C4-2B (cell line): ENCODE measurements at regions not wholly inside any gene's neighbourhood (a gene's known extent, or its start where the extent isn't known, plus 50 kb on each side); places are given as distances from the start of the nearest gene placed in this dataset.
"Not testable (repeated sequence)": the region's sequence is repeated elsewhere in the genome, so short reads cannot be mapped to it uniquely, and the experiment has no call there.

ENCODE experiments used
- H3K27ac ChIP-seq: fragments of 450-650 bp; 2 replicates; pipeline ENCODE4 v1.5.1; 2017
- ZFX ChIP-seq: fragments of 450-650 bp; IDR thresholded peaks from 2 replicates; pipeline ENCODE4 v1.6.1; 2017
- TF ChIP-seq, protein P1 (sequence below): fragments of 450-650 bp; conservative IDR thresholded peaks from 2 replicates; pipeline ENCODE4 v1.5.1; 2017; ENCODE audit warnings: mild to moderate bottlenecking

GRCh38 chr12:19614601-19615383, 175.5 kb downstream of the AEBP2 start:
- TF ChIP-seq ZFX, result no peak
- TF ChIP-seq, protein P1, sequence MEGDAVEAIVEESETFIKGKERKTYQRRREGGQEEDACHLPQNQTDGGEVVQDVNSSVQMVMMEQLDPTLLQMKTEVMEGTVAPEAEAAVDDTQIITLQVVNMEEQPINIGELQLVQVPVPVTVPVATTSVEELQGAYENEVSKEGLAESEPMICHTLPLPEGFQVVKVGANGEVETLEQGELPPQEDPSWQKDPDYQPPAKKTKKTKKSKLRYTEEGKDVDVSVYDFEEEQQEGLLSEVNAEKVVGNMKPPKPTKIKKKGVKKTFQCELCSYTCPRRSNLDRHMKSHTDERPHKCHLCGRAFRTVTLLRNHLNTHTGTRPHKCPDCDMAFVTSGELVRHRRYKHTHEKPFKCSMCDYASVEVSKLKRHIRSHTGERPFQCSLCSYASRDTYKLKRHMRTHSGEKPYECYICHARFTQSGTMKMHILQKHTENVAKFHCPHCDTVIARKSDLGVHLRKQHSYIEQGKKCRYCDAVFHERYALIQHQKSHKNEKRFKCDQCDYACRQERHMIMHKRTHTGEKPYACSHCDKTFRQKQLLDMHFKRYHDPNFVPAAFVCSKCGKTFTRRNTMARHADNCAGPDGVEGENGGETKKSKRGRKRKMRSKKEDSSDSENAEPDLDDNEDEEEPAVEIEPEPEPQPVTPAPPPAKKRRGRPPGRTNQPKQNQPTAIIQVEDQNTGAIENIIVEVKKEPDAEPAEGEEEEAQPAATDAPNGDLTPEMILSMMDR, result no peak
- H3K27ac ChIP-seq, result no peak overlapping the region

GRCh38 chr12:19615384-19615725, 176.1 kb downstream of the AEBP2 start:
- TF ChIP-seq, protein P1, result no peak
- no peak for TF ChIP-seq ZFX
- no peak overlapping the region for H3K27ac ChIP-seq

GRCh38 chr12:19616781-19617180, 177.5 kb downstream of the AEBP2 start:
- TF ChIP-seq ZFX, result no peak
- TF ChIP-seq, protein P1, result no peak

GRCh38 chr12:19620222-19620621, 180.9 kb downstream of the AEBP2 start:
- no peak overlapping the region for H3K27ac ChIP-seq
- TF ChIP-seq, protein P1, result no peak
- TF ChIP-seq ZFX, result no peak

More at GRCh38 chr12:19616781-19617180, 177.5 kb downstream of the AEBP2 start:
- H3K27ac ChIP-seq, result no peak overlapping the region

DNA sequence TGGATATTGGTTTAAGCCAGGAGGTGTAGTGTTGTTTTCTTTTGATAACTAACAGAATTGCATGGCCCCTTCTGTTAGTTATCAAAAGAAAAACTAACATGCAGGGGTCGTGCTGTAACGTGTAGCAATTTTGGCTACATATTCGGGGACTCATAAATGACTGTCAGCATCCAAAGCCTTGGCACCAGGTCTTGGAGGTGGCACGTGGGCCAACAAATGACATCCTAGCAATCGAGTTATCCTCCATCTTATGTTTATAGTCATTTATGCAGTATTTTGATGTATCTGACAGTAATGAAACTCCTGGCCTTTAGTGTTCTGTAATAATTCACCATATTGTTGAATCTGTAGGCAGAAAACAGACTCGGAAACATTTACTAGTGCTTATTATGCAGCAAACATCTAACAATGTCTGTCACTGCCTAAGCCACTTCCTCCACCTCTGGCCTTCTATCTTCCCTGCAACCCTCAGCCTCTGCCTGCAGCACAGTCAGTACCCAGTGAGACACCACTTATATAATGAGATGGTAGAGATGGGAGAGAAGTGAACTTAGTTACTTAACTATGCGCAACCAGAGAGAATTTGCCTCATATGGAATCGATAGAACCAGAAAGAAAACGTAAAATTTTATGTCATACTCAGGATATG, 184.6 kb downstream of the AEBP2 start:
- TF ChIP-seq, protein P1, result no peak
- no peak for TF ChIP-seq ZFX
- no peak overlapping the region for H3K27ac ChIP-seq

- TF ChIP-seq ZFX, result no peak
- TF ChIP-seq, protein P1, result no peak
Measured at GRCh38 chr12:19624491-19624890, 185.2 kb downstream of the AEBP2 start.

GRCh38 chr12:19625551-19625950, 186.3 kb downstream of the AEBP2 start:
- H3K27ac ChIP-seq, result not testable (repeated sequence)

More at GRCh38 chr12:19624491-19624890, 185.2 kb downstream of the AEBP2 start:
- H3K27ac ChIP-seq, result no peak overlapping the region
